HUES64 (cell line): ENCODE measurements at regions not wholly inside any gene's neighbourhood (a gene's known extent, or its start where the extent isn't known, plus 50 kb on each side); places are given as distances from the start of the nearest gene placed in this dataset.

Experiments used
- H3K27ac ChIP-seq: 2 replicates; pipeline ENCODE4 v1.7.0; 2013; ENCODE audit warnings: low read depth, low read length, inconsistent platforms
- H3K27me3 ChIP-seq: 2 replicates; pipeline ENCODE4 v1.6.1; 2013; ENCODE audit warnings: mild to moderate bottlenecking, low read length; ENCODE audit not compliant: insufficient read depth
- H3K36me3 ChIP-seq: 2 replicates; pipeline ENCODE4 v1.6.1; 2013; ENCODE audit warnings: mild to moderate bottlenecking, low read length; ENCODE audit not compliant: insufficient read depth
- H3K4me1 ChIP-seq: 2 replicates; pipeline ENCODE4 v1.6.1; 2013; ENCODE audit warnings: mild to moderate bottlenecking, low read length, moderate library complexity; ENCODE audit not compliant: insufficient read depth
- H3K4me3 ChIP-seq: 2 replicates; pipeline ENCODE4 v1.5.1; 2013; ENCODE audit warnings: mild to moderate bottlenecking, low read length, moderate library complexity
- H3K9ac ChIP-seq: 2 replicates; pipeline ENCODE4 v1.6.1; 2013; ENCODE audit warnings: mild to moderate bottlenecking, low read depth, low read length
- H3K9me3 ChIP-seq: 2 replicates; pipeline ENCODE4 v1.6.1; 2013; ENCODE audit warnings: low read depth, low read length; ENCODE audit not compliant: insufficient read depth
- WGBS: fragments of 150-250, 120-280 bp; methylation state at CpG from one replicate; pipeline ENCODE4 v1.1.7; 2013; ENCODE audit warnings: missing lambda C conversion rate; 5-methylcytosine and 5-hydroxymethylcytosine counted together

DNA sequence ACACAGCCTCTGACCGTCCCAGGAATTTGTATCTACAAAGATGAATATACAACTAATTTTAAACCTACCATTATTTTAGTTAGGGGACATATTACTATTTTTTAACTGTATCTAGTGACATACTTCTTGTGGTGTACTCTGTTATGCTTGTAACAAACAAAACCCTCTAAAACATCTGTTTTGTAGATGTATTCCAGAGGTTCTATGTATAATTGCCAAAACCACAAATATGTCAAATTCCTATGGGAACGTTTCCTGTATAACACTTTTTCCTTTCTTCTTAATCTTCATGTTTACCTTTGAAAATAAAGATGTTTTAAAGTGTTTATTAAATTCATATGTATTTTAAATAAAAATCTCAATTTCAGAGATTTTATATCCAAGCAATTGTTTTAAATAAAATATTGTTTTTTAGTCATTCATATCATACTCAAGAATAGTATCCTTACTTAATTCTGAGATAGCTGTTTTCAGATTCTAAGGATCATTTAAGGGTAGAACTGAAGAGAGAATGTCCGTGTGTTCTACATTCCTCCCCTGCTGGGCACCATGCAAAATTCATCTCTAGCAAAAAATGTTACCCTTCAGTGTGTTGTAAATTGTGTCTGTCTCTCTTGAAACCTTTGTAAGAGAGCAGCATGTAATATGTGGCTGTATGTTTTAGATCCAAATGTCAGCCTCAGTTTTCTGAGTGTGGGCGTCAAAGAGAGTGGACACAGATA, 1327.7 kb downstream of the EFNB2 start:
- Histone ChIP-seq H3K4me3 (no peak overlapping the region), H3K9ac (no peak overlapping the region), H3K27ac (no peak overlapping the region), H3K4me1 (no peaks in the 10 kb centered on the region), H3K27me3 (no peaks in the 10 kb centered on the region), H3K36me3 (no peaks in the 10 kb centered on the region), H3K9me3 (no peaks in the 10 kb centered on the region)
- WGBS: 86% methylated on average over 2 of the region's 4 CpGs

DNA sequence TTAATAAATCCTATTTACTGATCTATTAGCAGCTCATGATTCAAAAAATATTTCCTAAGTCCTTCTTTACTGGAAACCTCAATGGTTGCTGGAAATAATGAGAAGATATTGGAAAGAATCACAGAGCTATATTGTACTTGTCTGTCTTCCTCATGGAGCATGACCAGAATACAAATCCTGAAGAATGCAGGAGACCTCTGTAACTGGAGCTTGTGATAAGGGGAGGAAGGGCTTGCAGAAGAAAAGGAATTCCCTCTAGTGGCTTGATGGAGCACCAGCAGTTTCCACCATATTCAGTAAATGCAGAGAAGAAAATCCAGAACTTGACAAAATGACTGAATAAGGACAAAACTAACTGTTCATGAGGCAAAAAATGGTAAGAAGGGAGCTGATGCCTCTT, 1333.1 kb downstream of the EFNB2 start:
- no peak overlapping the region for H3K9ac ChIP-seq
- H3K4me3 ChIP-seq: no peak overlapping the region
- H3K9me3 ChIP-seq: no peaks in the 10 kb centered on the region
- no peaks in the 10 kb centered on the region for H3K36me3 ChIP-seq
- H3K27ac ChIP-seq: no peak overlapping the region
- no peaks in the 10 kb centered on the region for H3K27me3 ChIP-seq
- no peaks in the 10 kb centered on the region for H3K4me1 ChIP-seq

DNA sequence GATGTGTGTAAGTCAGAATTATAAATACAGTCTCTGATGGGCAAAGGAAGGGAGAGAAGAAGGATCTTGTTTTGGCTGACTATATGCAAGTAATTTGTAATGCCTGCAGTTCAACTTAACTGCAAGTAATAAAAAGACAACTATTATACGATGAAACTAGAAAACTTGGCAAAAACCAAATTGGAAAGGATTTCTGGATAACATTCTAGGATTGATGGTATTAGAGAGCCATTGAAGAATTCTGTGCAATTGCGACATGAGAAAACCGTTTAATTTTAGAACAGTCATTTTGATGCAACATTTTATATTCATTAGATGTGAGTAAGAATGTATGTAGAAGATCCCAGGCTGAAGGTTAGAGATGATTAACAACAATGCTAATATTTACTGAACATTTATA, 1334.1 kb downstream of the EFNB2 start:
- 98% methylated on average over 3 of the region's 3 CpGs for WGBS
- H3K27me3 ChIP-seq: no peaks in the 10 kb centered on the region
- no peak overlapping the region for H3K4me3 ChIP-seq
- no peak overlapping the region for H3K9ac ChIP-seq
- no peak overlapping the region for H3K27ac ChIP-seq
- 0 out of 2 replicates have a peak, but pooled peaks cover under 1% of the 10 kb centered on the region for H3K4me1 ChIP-seq
- H3K9me3 ChIP-seq: no peaks in the 10 kb centered on the region
- no peaks in the 10 kb centered on the region for H3K36me3 ChIP-seq

DNA sequence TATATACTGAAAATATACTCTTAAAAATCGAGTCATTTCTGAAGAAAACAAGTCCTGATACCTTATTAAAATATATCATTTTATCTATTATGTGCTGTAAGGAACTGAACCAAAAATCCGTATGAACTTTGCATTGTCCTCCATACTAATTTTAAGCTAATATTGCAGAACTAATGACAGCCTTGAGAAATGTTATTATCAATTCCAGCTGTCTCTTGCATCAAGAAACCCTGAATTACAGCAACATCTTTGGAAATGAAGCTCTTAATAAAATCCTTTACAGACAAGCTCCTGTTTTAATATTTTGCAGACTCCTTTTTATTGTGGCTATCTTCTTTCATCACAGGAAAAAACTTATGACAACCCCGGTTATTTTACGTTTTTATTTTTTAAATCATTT, 1335.3 kb downstream of the EFNB2 start:
- no peak overlapping the region for H3K9ac ChIP-seq
- no peaks in the 10 kb centered on the region for H3K9me3 ChIP-seq
- 95% methylated on average over 1 of the region's 4 CpGs for WGBS
- no peak overlapping the region for H3K27ac ChIP-seq
- no peaks in the 10 kb centered on the region for H3K36me3 ChIP-seq
- 0 out of 2 replicates have a peak, but pooled peaks cover 2% of the 10 kb centered on the region for H3K4me1 ChIP-seq
- no peak overlapping the region for H3K4me3 ChIP-seq
- H3K27me3 ChIP-seq: no peaks in the 10 kb centered on the region

DNA sequence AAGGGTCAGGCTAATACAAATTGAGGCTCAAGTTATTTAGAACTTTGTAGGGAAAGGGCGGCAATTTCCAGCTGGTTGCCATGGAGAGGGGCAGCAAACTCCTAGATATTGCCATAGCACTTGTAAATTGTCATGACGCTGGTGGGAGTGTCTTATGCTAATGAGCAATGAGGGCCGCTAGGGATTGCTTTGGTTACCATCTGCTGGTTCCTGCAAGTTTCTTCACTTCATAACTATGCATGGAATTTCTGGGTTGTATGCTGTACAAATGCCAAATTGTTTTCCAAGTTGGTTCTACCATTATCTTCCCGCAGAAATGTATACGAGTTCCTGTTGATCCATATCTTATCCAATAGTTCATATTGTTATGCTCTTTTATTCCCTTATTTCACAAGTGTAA, 1339.4 kb downstream of the EFNB2 start:
- H3K36me3 ChIP-seq: no peaks in the 10 kb centered on the region
- H3K27ac ChIP-seq: no peak overlapping the region
- no peak overlapping the region for H3K9ac ChIP-seq
- 79% methylated on average over 3 of the region's 5 CpGs for WGBS
- no peak overlapping the region for H3K4me3 ChIP-seq
- no peaks in the 10 kb centered on the region for H3K27me3 ChIP-seq
- H3K9me3 ChIP-seq: no peaks in the 10 kb centered on the region
- peaks cover 9% of the 10 kb centered on the region; the same call in 1 of the 2 replicates for H3K4me1 ChIP-seq

DNA sequence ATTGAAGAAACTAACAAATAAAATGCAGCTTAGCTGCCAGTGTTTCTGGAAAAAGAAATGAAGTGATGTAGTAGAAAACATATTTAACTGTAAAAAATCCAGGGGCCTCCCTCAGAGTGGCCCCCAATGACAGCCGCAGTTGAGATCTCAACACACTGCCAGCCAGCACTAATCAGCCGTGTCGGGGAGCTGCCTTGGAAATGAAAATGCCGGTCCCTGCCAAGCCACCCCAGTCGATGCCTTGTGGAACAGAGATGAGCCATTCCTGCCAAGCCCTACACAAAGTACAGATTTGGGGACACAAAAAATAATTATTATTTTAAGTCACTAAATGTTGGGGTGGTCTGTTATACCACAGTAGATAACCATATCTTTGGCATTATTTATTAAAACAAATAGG, 1342.4 kb downstream of the EFNB2 start:
- Histone ChIP-seq H3K4me1 (peaks cover 9% of the 10 kb centered on the region; the same call in 1 of the 2 replicates), H3K9me3 (no peaks in the 10 kb centered on the region), H3K27me3 (no peaks in the 10 kb centered on the region), H3K4me3 (no peak overlapping the region), H3K27ac (no peak overlapping the region), H3K9ac (no peak overlapping the region), H3K36me3 (no peaks in the 10 kb centered on the region)
- 94% methylated on average over 5 of the region's 5 CpGs for WGBS

DNA sequence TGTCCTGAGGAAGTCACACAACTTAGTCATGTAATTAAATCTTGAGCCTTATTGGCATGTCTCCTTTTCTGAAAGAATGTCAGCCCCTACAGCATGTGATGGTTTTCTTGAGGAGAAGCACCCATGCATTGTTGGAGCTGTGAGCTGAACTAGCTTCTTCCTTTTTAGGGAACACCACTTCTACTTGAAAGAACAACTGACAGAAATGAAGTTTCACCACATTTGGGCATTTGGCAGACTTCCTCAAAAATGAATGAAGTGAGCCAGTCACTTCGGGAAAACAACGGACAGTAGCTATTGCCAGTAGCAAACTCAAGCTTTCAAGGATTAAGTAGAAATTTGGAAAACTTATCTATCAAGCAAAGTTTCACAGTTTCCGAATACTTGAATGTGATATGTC, 1351.3 kb downstream of the EFNB2 start:
- Histone ChIP-seq H3K4me3 (no peak overlapping the region), H3K9ac (no peak overlapping the region), H3K27ac (no peak overlapping the region), H3K4me1 (no peaks in the 10 kb centered on the region), H3K9me3 (no peaks in the 10 kb centered on the region), H3K27me3 (no peaks in the 10 kb centered on the region), H3K36me3 (no peaks in the 10 kb centered on the region)
- WGBS: 97% methylated on average over 2 of the region's 3 CpGs

DNA sequence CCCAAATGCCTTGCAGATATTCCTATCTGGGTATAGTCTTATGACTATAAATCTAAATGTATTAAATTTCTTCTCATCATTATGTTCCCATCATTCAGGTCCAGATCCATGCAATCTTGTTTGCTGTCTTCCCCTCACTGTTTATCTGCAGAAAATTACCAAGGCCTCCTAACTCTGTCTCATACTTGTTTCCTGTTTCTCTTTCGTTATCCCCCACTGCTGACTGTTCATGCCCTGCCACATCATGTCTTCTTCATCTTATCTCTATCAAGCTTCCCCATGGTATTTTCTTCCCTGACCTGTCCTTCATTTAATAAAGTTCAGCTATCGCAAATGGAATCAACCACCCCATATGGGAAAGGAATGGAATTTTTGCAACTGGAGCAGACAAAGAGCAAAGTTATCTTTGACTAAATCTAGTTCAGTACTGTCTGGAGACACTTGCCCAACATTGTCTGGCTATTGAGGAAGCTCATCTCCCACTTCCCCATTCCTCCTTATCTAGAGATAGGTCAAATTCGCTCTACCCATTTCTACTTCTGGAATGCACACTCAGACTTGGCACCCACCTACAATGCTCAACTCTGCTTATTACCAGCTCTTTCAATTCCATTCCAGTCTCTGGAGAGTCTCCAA, 1358.1 kb downstream of the EFNB2 start:
- 89% methylated on average over 2 of the region's 3 CpGs for WGBS
- no peaks in the 10 kb centered on the region for H3K27me3 ChIP-seq
- H3K27ac ChIP-seq: no peak overlapping the region
- no peak overlapping the region for H3K9ac ChIP-seq
- H3K9me3 ChIP-seq: no peaks in the 10 kb centered on the region
- H3K4me1 ChIP-seq: no peaks in the 10 kb centered on the region
- no peak overlapping the region for H3K4me3 ChIP-seq
- H3K36me3 ChIP-seq: no peaks in the 10 kb centered on the region

DNA sequence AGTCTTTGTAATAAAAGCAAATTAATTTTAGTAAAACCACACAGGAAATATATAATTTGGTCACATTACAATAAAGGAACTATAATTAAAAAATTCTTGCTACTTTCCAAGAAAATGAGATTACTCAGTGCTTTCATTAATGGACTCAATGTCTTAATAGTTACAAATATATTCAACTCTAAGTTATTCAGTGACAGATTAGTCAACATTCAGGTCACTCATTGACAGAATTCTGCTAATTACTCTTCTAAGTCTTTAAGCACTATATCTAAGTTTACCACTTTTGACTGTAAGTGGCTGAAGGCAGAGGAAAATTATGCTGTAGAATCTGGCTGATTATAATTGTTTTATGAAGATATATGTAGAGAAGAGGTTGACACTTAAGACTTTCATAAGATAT, 1365.0 kb downstream of the EFNB2 start:
- no peaks in the 10 kb centered on the region for H3K27me3 ChIP-seq
- no peak overlapping the region for H3K27ac ChIP-seq
- H3K4me3 ChIP-seq: no peak overlapping the region
- no peaks in the 10 kb centered on the region for H3K4me1 ChIP-seq
- H3K36me3 ChIP-seq: no peaks in the 10 kb centered on the region
- no peak overlapping the region for H3K9ac ChIP-seq
- 0 out of 2 replicates have a peak, but pooled peaks cover 4% of the 10 kb centered on the region for H3K9me3 ChIP-seq

DNA sequence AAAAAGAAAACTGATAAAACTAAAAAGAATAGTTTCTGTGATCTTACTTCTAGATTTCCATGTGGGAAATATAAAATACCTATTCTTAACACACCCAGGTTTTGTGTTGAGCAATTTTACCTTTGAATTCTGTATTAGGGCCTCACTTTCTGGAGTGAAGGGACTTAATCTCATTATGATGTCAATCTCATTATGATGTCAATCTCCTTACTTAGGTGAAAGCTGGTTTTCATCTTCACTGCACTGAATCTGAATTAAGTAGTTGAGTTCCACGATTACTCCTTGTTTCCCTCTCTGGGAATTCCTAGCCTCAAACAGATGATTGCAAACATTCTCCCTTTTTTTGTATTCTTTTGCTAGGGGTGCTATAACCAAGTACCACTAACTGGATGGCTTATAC, 1367.2 kb downstream of the EFNB2 start:
- Histone ChIP-seq H3K27ac (no peak overlapping the region), H3K9me3 (0 out of 2 replicates have a peak, but pooled peaks cover 4% of the 10 kb centered on the region), H3K36me3 (no peaks in the 10 kb centered on the region), H3K9ac (no peak overlapping the region), H3K27me3 (no peaks in the 10 kb centered on the region), H3K4me3 (no peak overlapping the region), H3K4me1 (no peaks in the 10 kb centered on the region)
- 100% methylated on average over 1 of the region's 1 CpG for WGBS

DNA sequence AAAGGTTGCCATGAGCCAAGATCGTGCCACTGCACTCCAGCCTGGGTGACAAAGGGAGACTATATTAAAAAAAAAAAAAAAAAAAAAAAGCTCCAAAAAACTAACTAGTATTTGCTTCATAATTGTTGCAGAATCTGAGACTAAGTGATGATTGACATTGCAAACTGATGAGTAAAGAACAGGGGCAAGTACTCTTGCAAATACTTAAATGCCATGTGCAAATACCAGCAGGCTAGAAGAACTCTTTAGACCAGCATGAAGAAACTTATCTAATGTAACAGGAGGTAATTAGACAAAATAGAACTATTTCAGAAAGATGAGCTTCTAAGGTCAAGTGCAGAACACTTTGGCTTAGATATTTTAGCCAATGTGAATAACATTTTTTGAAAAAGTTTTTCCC, 1368.1 kb downstream of the EFNB2 start:
- H3K27ac ChIP-seq: no peak overlapping the region
- 0 out of 2 replicates have a peak, but pooled peaks cover 4% of the 10 kb centered on the region for H3K9me3 ChIP-seq
- no peaks in the 10 kb centered on the region for H3K36me3 ChIP-seq
- H3K27me3 ChIP-seq: no peaks in the 10 kb centered on the region
- WGBS: 89% methylated on average over 1 of the region's 1 CpG
- no peaks in the 10 kb centered on the region for H3K4me1 ChIP-seq
- no peak overlapping the region for H3K4me3 ChIP-seq
- no peak overlapping the region for H3K9ac ChIP-seq
